ENCODE measurements at regions not wholly inside any gene's neighbourhood (a gene's known extent, or its start where the extent isn't known, plus 50 kb on each side); places are given as distances from the start of the nearest gene placed in this dataset.

GRCh38 chr15:98514034-98514622, 134.2 kb upstream of the IGF1R start:
- CTCF ChIA-PET: interaction anchor here (1.3 to 4.6 kb wide), 4 partner anchors 9 to 562 kb away, joined by 3 to 21 read pairs (median 4); no protein-coding TSS in a partner anchor
- no peak for DNase-seq (ENCODE audit: low read depth, low spot score)
- dilution Hi-C loops (cut with MboI; ENCODE audit: extremely low pct_ligation_motif_present, low sequenced_read_pairs): no loop called here

GRCh38 chr15:98518823-98519561, 129.3 kb upstream of the IGF1R start:
- Histone ChIP-seq H3K36me3 (ENCODE audit: control insufficient read depth in 2 of 2, extremely low read depth in 1 of 2, insufficient read depth in 2 of 2, low read length in 2 of 2) (no peaks in the 10 kb centered on the region), H2AFZ (ENCODE audit: low read depth, low read length) (no peak overlapping the region), H3K79me2 (ENCODE audit: control insufficient read depth, insufficient read depth, low read length) (no peaks in the 10 kb centered on the region), H3K27me3 (ENCODE audit: control insufficient read depth in 2 of 2, insufficient read depth in 2 of 2, low read length in 2 of 2) (no peaks in the 10 kb centered on the region), H4K20me1 (replicated peaks; ENCODE audit: control insufficient read depth, extremely low read depth, insufficient read depth, low read length) (no peaks in the 10 kb centered on the region), H3K4me1 (ENCODE audit: control insufficient read depth, extremely low read depth, insufficient read depth, low read length) (no peaks in the 10 kb centered on the region), H3K27ac (ENCODE audit: insufficient read depth, low read depth, low read length) (no peak overlapping the region), H3K4me3 (replicated peaks in 1 of 3; ENCODE audit: insufficient read depth in 1 of 3, low read depth in 1 of 3, low read length in 3 of 3) (no peak overlapping the region), H3K9ac (replicated peaks; ENCODE audit: extremely low read depth, insufficient read depth, low read length) (no peak overlapping the region), H3K9me1 (replicated peaks; ENCODE audit: control insufficient read depth, extremely low read depth, insufficient read depth, low read length) (no peaks in the 10 kb centered on the region), H3K4me2 (ENCODE audit: insufficient read depth, low read length) (no peak overlapping the region), H3K9me3 (replicated peaks; ENCODE audit: control insufficient read depth, insufficient read depth, low read length) (no peaks in the 10 kb centered on the region)
- dilution Hi-C loops (cut with MboI; ENCODE audit: extremely low pct_ligation_motif_present, low sequenced_read_pairs) (no loop called here), intact Hi-C loops (cut with micrococcal nuclease) (loop anchor here (1.0 to 2.0 kb wide), 10 partner anchors 77 to 694 kb away; partner anchors contain the start of gene IGF1R)
- peak; percentile 93 for FAIRE-seq
- peak; percentile 64 for DNase-seq (ENCODE audit: low read depth, low spot score)
- TF ChIP-seq JUN (IDR thresholded peaks at IDR 0.05; ENCODE audit: borderline replicate concordance, insufficient read depth, insufficient read length, low read depth): no peak
- peak; percentile 71 to 73 for TF ChIP-seq CTCF (IDR thresholded peaks at IDR 0.05; ENCODE audit: extremely low read depth in 1 of 2, insufficient read depth in 1 of 2, low read depth in 1 of 2, low read length in 2 of 2)
- ChIA-PET POLR2A (no interaction called here), CTCF (interaction anchor here (0.6 to 7.6 kb wide), 54 partner anchors 9 to 695 kb away, joined by 3 to 170 read pairs (median 4); partner anchors contain the start of gene IGF1R)
- BruUV-seq (replicated peaks): no TSS peak

More at GRCh38 chr15:98514034-98514622, 134.2 kb upstream of the IGF1R start:
- intact Hi-C loops (cut with micrococcal nuclease): no loop called here
- no peaks in the 10 kb centered on the region for H4K20me1 ChIP-seq (replicated peaks; ENCODE audit: control insufficient read depth, extremely low read depth, insufficient read depth, low read length)
- no peak overlapping the region for H3K9ac ChIP-seq (replicated peaks; ENCODE audit: extremely low read depth, insufficient read depth, low read length)
- no peaks in the 10 kb centered on the region for H3K4me1 ChIP-seq (ENCODE audit: control insufficient read depth, extremely low read depth, insufficient read depth, low read length)
- H3K4me3 ChIP-seq (replicated peaks in 1 of 3; ENCODE audit: insufficient read depth in 1 of 3, low read depth in 1 of 3, low read length in 3 of 3): no peak overlapping the region
- no peaks in the 10 kb centered on the region for H3K9me1 ChIP-seq (replicated peaks; ENCODE audit: control insufficient read depth, extremely low read depth, insufficient read depth, low read length)
- H2AFZ ChIP-seq (ENCODE audit: low read depth, low read length): no peak overlapping the region
- no peak overlapping the region for H3K27ac ChIP-seq (ENCODE audit: insufficient read depth, low read depth, low read length)
- no peak for FAIRE-seq
- H3K9me3 ChIP-seq (replicated peaks; ENCODE audit: control insufficient read depth, insufficient read depth, low read length): no peaks in the 10 kb centered on the region
- POLR2A ChIA-PET: no interaction called here
- BruUV-seq (replicated peaks): no TSS peak
- no peak overlapping the region for H3K4me2 ChIP-seq (ENCODE audit: insufficient read depth, low read length)
- no peaks in the 10 kb centered on the region for H3K27me3 ChIP-seq (ENCODE audit: control insufficient read depth in 2 of 2, insufficient read depth in 2 of 2, low read length in 2 of 2)
- H3K36me3 ChIP-seq (ENCODE audit: control insufficient read depth in 2 of 2, extremely low read depth in 1 of 2, insufficient read depth in 2 of 2, low read length in 2 of 2): no peaks in the 10 kb centered on the region
- TF ChIP-seq JUN (IDR thresholded peaks at IDR 0.05; ENCODE audit: borderline replicate concordance, insufficient read depth, insufficient read length, low read depth): no peak
- TF ChIP-seq POLR2A (IDR thresholded peaks at IDR 0.05; ENCODE audit: low read depth, low read length): no peak
- no peak for TF ChIP-seq POLR2AphosphoS5 (IDR thresholded peaks at IDR 0.05; ENCODE audit: insufficient read depth, low read depth, low read length)
- no peak for TF ChIP-seq MYC (IDR thresholded peaks at IDR 0.05; ENCODE audit: low read depth, low read length)
- no peak for TF ChIP-seq MAX (IDR thresholded peaks at IDR 0.05; ENCODE audit: insufficient read depth, insufficient read length)
- H3K79me2 ChIP-seq (ENCODE audit: control insufficient read depth, insufficient read depth, low read length): no peaks in the 10 kb centered on the region
